ENCODE measurements at regions not wholly inside any gene's neighbourhood (a gene's known extent, or its start where the extent isn't known, plus 50 kb on each side); places are given as distances from the start of the nearest gene placed in this dataset.

- TF ChIP-seq CTCF (IDR thresholded peaks at IDR 0.05) (no peak), POLR2AphosphoS5 (IDR thresholded peaks at IDR 0.05) (no peak)
These were observed 398.6 kb downstream of the WDR72 start for GRCh38 chr15:53360881-53361280.
